ENCODE measurements at regions not wholly inside any gene's neighbourhood (a gene's known extent, or its start where the extent isn't known, plus 50 kb on each side); places are given as distances from the start of the nearest gene placed in this dataset.

DNA sequence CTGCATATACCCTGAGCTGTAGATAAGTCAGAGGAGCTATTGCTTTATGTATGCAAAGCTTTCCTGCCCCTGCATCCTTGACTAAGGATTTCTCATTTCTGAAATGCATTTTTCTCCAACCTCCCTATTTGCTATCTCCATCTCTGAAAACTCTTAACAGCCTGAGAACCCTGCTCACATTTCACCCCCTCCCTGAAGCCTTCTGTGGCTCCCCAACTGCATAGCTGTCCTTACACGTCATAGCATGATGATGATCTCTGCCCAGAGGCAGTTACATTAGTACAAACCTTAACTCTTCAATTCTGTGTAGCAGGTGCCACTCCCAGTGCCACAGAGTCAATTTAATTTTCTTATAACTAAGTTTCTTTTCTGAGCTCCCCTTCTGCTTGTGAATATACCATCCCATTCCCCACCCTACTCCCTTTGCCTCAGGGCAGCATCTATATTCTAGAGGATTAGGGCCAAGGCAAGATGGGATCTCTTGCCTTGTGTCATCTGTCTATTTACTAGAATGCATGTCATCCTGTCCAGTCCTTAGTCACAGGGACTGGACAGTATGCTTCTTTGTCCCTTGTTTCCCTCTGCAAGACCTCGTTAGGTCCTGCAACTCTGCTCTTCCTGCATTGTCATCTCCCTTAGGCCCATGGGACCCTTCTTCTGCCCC, 149.7 kb upstream of the SPRY4 start:
- TF ChIP-seq SIN3A (IDR thresholded peaks at IDR 0.05; ENCODE audit: borderline replicate concordance, insufficient read depth, low read length) = no peak
- no peak for TF ChIP-seq POLR2AphosphoS5 (IDR thresholded peaks at IDR 0.05; ENCODE audit: low read depth, low read length)
- no peak for TF ChIP-seq REST (IDR thresholded peaks at IDR 0.05; ENCODE audit: insufficient read depth in 1 of 2, low read depth in 2 of 2, low read length in 2 of 2)
- no peak for TF ChIP-seq TAF1 (IDR thresholded peaks at IDR 0.05; ENCODE audit: borderline replicate concordance, insufficient read depth, low read length)
- no peak for TF ChIP-seq FOXP2 (optimal IDR thresholded peaks at IDR 0.05; ENCODE audit: borderline replicate concordance, extremely low read depth, extremely low read length, insufficient read depth)

DNA sequence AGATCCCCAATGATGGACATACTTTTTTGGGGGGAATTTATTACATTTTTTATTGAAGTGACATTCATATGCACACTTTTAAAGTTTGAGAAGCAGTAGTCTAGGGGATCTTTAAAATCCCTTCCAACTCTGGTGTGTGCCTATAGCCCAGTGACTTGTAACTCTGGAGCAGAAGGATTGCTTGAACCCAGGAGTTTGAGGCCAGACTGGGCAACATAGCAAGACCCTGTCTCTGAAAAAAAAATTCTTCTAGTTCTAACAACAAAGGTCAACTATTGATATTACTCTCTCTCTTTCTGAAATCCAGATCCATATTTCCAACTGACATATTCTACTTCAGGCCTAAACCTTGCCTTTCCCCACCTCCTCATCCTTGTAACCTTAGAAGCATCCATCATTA, 148.2 kb upstream of the SPRY4 start:
- TF ChIP-seq FOXP2 (optimal IDR thresholded peaks at IDR 0.05; ENCODE audit: borderline replicate concordance, extremely low read depth, extremely low read length, insufficient read depth) (no peak), TAF1 (IDR thresholded peaks at IDR 0.05; ENCODE audit: borderline replicate concordance, insufficient read depth, low read length) (no peak), REST (IDR thresholded peaks at IDR 0.05; ENCODE audit: insufficient read depth in 1 of 2, low read depth in 2 of 2, low read length in 2 of 2) (no peak), POLR2AphosphoS5 (IDR thresholded peaks at IDR 0.05; ENCODE audit: low read depth, low read length) (no peak), SIN3A (IDR thresholded peaks at IDR 0.05; ENCODE audit: borderline replicate concordance, insufficient read depth, low read length) (no peak)

DNA sequence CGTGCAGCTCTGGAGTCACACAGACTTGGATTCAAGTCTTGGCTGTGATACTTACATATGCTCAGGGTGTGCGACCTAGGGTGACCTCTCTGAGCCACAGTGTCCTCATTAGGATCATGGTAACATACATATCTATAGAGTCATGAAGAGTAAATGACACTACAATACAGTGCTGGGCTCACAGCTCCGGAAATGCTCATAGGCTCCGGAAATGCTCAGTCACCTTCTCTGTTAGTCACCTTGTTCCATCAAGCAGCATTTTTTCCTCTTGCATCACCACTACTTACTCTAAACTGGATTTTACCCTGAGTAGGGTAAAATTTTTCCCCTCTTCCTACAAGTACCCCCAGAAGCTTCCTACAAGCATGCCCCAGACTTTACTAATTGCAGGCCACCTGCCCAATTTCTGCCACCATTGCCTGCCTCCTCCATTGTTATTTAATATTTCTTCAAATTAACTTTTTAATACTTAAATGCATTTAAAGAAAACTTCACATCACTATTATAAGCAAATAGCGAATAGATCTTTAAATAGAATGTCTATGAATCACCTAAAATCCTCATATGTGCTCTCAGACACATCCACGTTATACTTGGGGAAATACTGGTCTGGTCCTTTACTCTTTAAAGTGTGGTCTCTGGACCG, 147.6 kb upstream of the SPRY4 start:
- TF ChIP-seq FOXP2 (optimal IDR thresholded peaks at IDR 0.05; ENCODE audit: borderline replicate concordance, extremely low read depth, extremely low read length, insufficient read depth) = no peak
- no peak for TF ChIP-seq POLR2AphosphoS5 (IDR thresholded peaks at IDR 0.05; ENCODE audit: low read depth, low read length)
- no peak for TF ChIP-seq REST (IDR thresholded peaks at IDR 0.05; ENCODE audit: insufficient read depth in 1 of 2, low read depth in 2 of 2, low read length in 2 of 2)
- TF ChIP-seq TAF1 (IDR thresholded peaks at IDR 0.05; ENCODE audit: borderline replicate concordance, insufficient read depth, low read length) = no peak
- no peak for TF ChIP-seq SIN3A (IDR thresholded peaks at IDR 0.05; ENCODE audit: borderline replicate concordance, insufficient read depth, low read length)

DNA sequence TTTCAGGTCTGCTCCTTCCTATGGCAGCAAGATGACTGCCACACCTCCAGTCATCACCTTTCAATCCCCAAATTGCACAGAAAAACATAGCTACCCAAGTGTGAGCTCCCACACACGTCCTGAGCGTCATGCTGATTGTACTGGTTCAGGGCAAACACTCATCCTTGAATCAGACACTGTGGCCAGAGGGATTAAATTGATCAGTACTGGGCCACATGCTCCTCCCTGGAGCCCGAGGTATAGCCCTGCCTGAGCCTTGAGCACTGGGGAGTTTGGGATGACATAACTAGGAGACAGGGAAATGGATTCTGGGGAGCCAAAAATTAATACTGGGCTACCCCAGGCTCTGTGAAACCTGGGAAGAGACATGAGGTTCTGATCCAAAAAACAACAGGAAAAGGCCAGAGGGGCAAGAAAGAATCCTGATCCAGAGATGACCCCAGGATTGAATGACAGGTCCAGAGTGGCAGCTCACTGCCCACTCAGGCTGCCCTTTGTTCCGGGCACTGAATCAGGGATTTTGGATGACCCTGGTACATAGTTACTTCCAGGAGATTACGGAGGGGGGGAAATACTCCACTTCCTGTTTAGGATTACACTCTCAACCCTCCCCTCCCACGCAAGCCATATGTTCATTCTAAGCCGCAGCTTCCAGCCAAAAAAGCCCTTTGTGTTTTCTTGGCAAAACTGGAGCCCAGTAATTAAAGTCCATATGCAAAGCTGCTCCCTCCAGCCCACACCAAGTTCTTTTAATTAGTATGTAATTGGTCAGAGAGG, 141.6 kb upstream of the SPRY4 start:
- no peak for TF ChIP-seq TAF1 (IDR thresholded peaks at IDR 0.05; ENCODE audit: borderline replicate concordance, insufficient read depth, low read length)
- TF ChIP-seq SIN3A (IDR thresholded peaks at IDR 0.05; ENCODE audit: borderline replicate concordance, insufficient read depth, low read length) = no peak
- TF ChIP-seq POLR2AphosphoS5 (IDR thresholded peaks at IDR 0.05; ENCODE audit: low read depth, low read length) = no peak
- no peak for TF ChIP-seq REST (IDR thresholded peaks at IDR 0.05; ENCODE audit: insufficient read depth in 1 of 2, low read depth in 2 of 2, low read length in 2 of 2)
- no peak for TF ChIP-seq FOXP2 (optimal IDR thresholded peaks at IDR 0.05; ENCODE audit: borderline replicate concordance, extremely low read depth, extremely low read length, insufficient read depth)

Data from PFSK-1 (cell line).